Skin epidermis (tissue), 12 donors: ENCODE measurements at regions not wholly inside any gene's neighbourhood (a gene's known extent, or its start where the extent isn't known, plus 50 kb on each side); places are given as distances from the start of the nearest gene placed in this dataset.

ENCODE experiments used
- H3K27ac ChIP-seq, 21 experiments: fragments of 200-600 bp; sonication (generic) in 11 of 21; one replicate each; pipeline ENCODE4 v1.5.0; 2020; ENCODE audit warnings: mild to moderate bottlenecking in 3 of 21, inconsistent platforms in 2 of 21, moderate library complexity in 2 of 21
- H3K4me3 ChIP-seq, 7 experiments: fragments of 200-600 bp; sonication (generic) in 2 of 7; one replicate each; pipeline ENCODE4 v1.5.0; 2020; ENCODE audit warnings: inconsistent platforms in 2 of 7, mild to moderate bottlenecking in 2 of 7, moderate library complexity in 1 of 7

GRCh38 chr5:5011151-5011550 is 129.0 kb upstream of the ADAMTS16 start:
- Histone ChIP-seq H3K4me3 (no peak overlapping the region), H3K27ac (no peak overlapping the region)

- Histone ChIP-seq H3K4me3 (no peak overlapping the region), H3K27ac (no peak overlapping the region)
These were observed 125.4 kb upstream of the ADAMTS16 start for GRCh38 chr5:5014586-5015235.

GRCh38 chr5:5017827-5018577 is 122.1 kb upstream of the ADAMTS16 start:
- H3K27ac ChIP-seq, result peak overlapping the region in 1 of 21 experiments; percentile 29

GRCh38 chr5:5018578-5018970 is 121.6 kb upstream of the ADAMTS16 start:
- peak overlapping the region in 1 of 21 experiments; percentile 29 for H3K27ac ChIP-seq

More at GRCh38 chr5:5017827-5018577, 122.1 kb upstream of the ADAMTS16 start:
- no peak overlapping the region for H3K4me3 ChIP-seq

GRCh38 chr5:5021436-5021835 is 118.7 kb upstream of the ADAMTS16 start:
- Histone ChIP-seq H3K4me3 (no peak overlapping the region), H3K27ac (no peak overlapping the region)

More at GRCh38 chr5:5018578-5018970, 121.6 kb upstream of the ADAMTS16 start:
- H3K4me3 ChIP-seq, result no peak overlapping the region

- Histone ChIP-seq H3K4me3 (peak overlapping the region in 1 of 7 experiments; percentile 25), H3K27ac (no peak overlapping the region)
These were observed 114.9 kb upstream of the ADAMTS16 start for GRCh38 chr5:5025098-5025773.

GRCh38 chr5:5025774-5026408 is 114.2 kb upstream of the ADAMTS16 start:
- H3K27ac ChIP-seq, result peak overlapping the region in 1 of 21 experiments; percentile 16
- H3K4me3 ChIP-seq, result peak overlapping the region in 1 of 7 experiments; percentile 25

- Histone ChIP-seq H3K27ac (peak overlapping the region in 1 of 21 experiments; percentile 16), H3K4me3 (no peak overlapping the region)
These were observed 113.7 kb upstream of the ADAMTS16 start for GRCh38 chr5:5026409-5026785.

GRCh38 chr5:5031665-5032064 is 108.5 kb upstream of the ADAMTS16 start:
- H3K27ac ChIP-seq, result no peak overlapping the region
- H3K4me3 ChIP-seq, result no peak overlapping the region

- H3K4me3 ChIP-seq, result no peak overlapping the region
- no peak overlapping the region for H3K27ac ChIP-seq
These were observed 102.5 kb upstream of the ADAMTS16 start for GRCh38 chr5:5037674-5038073.

- H3K4me3 ChIP-seq, result no peak overlapping the region
These were observed 100.2 kb upstream of the ADAMTS16 start for GRCh38 chr5:5039918-5040317.

GRCh38 chr5:5040712-5041111 is 99.4 kb upstream of the ADAMTS16 start:
- H3K27ac ChIP-seq, result no peak overlapping the region
- H3K4me3 ChIP-seq, result no peak overlapping the region

More at GRCh38 chr5:5039918-5040317, 100.2 kb upstream of the ADAMTS16 start:
- no peak overlapping the region for H3K27ac ChIP-seq

GRCh38 chr5:5042806-5043205 is 97.3 kb upstream of the ADAMTS16 start:
- Histone ChIP-seq H3K27ac (no peak overlapping the region), H3K4me3 (no peak overlapping the region)

- H3K4me3 ChIP-seq, result no peak overlapping the region
- H3K27ac ChIP-seq, result no peak overlapping the region
These were observed 96.8 kb upstream of the ADAMTS16 start for GRCh38 chr5:5043346-5043745.

GRCh38 chr5:5044247-5044840 is 95.8 kb upstream of the ADAMTS16 start:
- Histone ChIP-seq H3K4me3 (no peak overlapping the region), H3K27ac (no peak overlapping the region)

- H3K4me3 ChIP-seq, result no peak overlapping the region
- H3K27ac ChIP-seq, result no peak overlapping the region
These were observed 93.2 kb upstream of the ADAMTS16 start for GRCh38 chr5:5046680-5047502.

GRCh38 chr5:5050801-5051200 is 89.3 kb upstream of the ADAMTS16 start:
- H3K4me3 ChIP-seq, result no peak overlapping the region

GRCh38 chr5:5055712-5056111 is 84.4 kb upstream of the ADAMTS16 start:
- no peak overlapping the region for H3K27ac ChIP-seq

More at GRCh38 chr5:5050801-5051200, 89.3 kb upstream of the ADAMTS16 start:
- no peak overlapping the region for H3K27ac ChIP-seq

GRCh38 chr5:5061836-5062235 is 78.3 kb upstream of the ADAMTS16 start:
- Histone ChIP-seq H3K27ac (no peak overlapping the region), H3K4me3 (no peak overlapping the region)

More at GRCh38 chr5:5055712-5056111, 84.4 kb upstream of the ADAMTS16 start:
- H3K4me3 ChIP-seq, result no peak overlapping the region
